ENCODE measurements at regions not wholly inside any gene's neighbourhood (a gene's known extent, or its start where the extent isn't known, plus 50 kb on each side); places are given as distances from the start of the nearest gene placed in this dataset.

DNA sequence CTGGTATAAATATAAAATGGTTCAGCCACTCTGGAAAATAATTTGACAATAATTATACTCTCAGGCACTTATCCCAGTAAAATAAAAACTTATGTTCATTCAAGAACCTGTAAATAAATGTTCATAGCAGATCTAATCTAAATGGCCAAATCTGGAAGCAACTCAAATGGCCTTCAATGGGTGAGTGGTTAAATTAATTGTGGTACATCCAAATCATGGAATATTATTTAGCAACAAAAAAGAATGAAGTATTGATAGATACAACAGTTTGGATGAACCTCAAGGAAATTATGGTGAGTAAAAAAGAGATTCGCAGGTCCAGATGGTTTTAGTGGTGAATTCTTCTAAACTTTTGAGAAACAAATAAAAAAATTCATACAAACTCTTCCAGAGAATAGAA lies 287.0 kb upstream of the ZC3H12C start:
- TF ChIP-seq, protein P1, sequence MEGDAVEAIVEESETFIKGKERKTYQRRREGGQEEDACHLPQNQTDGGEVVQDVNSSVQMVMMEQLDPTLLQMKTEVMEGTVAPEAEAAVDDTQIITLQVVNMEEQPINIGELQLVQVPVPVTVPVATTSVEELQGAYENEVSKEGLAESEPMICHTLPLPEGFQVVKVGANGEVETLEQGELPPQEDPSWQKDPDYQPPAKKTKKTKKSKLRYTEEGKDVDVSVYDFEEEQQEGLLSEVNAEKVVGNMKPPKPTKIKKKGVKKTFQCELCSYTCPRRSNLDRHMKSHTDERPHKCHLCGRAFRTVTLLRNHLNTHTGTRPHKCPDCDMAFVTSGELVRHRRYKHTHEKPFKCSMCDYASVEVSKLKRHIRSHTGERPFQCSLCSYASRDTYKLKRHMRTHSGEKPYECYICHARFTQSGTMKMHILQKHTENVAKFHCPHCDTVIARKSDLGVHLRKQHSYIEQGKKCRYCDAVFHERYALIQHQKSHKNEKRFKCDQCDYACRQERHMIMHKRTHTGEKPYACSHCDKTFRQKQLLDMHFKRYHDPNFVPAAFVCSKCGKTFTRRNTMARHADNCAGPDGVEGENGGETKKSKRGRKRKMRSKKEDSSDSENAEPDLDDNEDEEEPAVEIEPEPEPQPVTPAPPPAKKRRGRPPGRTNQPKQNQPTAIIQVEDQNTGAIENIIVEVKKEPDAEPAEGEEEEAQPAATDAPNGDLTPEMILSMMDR (IDR thresholded peaks at IDR 0.05) = no peak
- no peak for TF ChIP-seq POLR2A (IDR thresholded peaks at IDR 0.05)
